NCI-H2029 (cell line): ENCODE measurements at regions not wholly inside any gene's neighbourhood (a gene's known extent, or its start where the extent isn't known, plus 50 kb on each side); places are given as distances from the start of the nearest gene placed in this dataset.
"Not testable (repeated sequence)": the region's sequence is repeated elsewhere in the genome, so short reads cannot be mapped to it uniquely, and the experiment has no call there.

Source experiments
- DNase-seq: peaks from one replicate; lab custom pipeline; 2025; lab: John Stamatoyannopoulos, UW

DNA sequence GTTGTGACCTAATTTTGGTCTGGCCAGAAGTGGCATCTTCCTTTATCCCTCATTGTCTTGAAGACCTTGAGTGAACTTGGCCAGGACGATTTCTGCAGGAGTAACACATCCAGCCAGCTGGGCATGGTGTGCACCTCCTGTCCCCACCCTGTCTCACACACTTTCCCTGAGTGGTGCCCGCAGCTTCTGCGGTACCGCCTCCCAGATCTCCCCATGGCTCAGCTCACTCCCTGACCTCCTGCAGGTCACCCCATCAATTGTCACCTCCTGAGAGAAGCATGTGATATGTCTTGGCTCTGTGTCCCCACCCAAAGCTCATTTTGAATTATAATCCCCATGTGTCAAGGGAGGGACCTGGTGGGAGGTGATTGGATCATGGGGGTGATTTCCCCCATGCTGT, 50.2 kb upstream of the TP53I11 start:
- DNase-seq = no peak

DNA sequence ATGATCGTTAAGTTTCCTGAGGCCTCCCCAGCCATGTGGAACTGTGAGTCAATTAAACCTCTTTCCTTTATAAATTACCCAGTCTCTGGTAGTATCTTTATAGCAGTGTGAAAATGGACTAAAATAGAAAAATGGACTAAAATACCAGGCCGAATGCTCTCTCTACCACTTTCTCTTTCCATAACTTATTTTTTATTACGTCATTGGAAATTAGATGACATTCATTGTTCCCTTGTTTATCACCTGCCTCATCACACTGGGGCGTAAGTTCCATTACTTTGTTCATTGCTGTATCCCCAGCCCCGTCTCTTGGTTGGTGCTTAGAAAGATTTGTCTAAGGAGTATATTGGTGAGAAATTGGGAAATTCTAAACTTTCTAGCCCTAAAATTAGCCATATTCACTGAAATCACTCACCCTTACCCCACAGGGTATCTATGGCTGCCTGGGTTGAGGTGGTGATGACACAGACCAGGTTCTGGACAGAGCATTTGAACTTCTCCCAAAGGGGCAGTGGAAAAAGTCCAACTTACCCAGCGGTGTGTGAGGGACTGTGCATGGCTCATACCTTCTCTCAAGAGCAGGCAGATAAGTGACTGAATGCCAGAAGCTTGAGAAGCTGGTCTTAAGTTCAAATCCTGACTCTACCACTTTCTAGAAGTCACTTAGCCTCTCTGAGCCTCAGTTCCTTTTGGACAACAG, 50.9 kb upstream of the TP53I11 start:
- DNase-seq = no peak

DNA sequence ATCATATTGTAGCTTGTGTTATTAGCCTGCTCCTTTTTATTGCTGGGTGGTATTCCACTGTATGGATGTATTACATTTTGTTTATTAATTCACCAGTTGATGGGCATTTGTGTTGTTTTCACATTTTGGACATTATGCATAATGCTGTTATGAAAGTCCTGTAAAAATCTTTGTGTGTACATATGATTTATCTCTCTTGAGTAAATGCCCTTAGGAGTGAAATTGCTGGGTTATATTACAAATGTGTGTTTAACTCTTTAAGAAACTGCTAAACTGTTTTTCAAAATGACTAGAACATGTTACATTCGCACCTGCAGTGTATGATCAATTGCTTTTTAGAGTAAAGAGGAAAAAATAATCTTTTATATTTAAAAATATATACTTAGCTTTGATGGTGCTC, 54.4 kb upstream of the TP53I11 start:
- no peak for DNase-seq

DNA sequence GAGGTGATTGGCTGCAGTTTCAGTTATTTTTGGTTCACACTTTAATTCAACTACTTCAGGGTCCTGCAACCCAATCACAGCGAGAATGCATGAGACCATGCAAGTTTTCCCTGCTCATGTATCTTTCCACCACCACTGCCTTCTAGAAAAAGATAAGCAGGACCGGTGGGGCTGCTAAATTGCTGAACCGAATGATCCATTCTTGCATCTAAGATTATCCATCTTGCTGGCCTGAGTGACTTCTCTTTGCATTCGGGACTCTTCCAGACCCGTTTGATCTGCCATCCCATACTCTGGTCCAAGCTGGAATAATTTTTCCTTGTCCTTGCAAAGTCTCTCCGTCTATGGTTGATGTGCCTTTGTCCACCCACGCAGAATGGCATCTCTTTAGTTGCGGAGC, 56.3 kb upstream of the TP53I11 start:
- no peak for DNase-seq

DNA sequence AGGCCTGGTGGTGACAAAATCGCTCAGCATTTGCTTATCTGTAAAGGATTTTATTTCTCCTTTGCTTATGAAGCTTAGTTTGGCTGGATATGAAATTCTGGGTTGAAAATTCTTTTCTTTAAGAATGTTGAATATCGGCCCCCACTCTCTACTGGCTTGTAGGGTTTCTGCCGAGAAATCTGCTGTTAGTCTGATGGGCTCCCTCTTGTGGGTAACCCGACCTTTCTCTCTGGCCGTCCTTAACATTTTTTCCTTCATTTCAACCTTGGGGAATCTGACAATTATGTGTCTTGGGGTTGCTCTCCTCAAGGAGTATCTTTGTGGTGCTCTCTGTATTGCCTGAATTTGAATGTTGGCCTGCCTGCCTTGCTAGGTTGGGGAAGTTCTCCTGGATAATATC, 65.3 kb upstream of the TP53I11 start:
- not testable (repeated sequence) for DNase-seq

DNA sequence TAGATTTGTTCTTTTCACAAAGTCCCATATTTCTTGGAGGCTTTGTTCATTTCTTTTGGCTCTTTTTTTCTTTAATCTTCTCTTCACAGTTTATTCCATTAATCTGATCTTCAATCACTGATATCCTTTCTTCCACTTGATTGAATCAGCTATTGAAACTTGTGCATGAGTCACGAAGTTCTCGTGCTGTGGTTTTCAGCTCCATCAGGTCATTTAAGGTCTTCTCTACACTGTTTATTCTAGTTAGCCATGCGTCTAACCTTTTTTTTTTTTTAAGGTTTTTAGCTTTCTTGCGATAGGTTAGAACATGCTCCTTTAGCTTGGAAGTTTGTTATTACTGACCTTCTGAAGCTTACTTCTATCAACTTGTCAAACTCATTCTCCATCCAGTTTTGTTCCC, 65.8 kb upstream of the TP53I11 start:
- not testable (repeated sequence) for DNase-seq

DNA sequence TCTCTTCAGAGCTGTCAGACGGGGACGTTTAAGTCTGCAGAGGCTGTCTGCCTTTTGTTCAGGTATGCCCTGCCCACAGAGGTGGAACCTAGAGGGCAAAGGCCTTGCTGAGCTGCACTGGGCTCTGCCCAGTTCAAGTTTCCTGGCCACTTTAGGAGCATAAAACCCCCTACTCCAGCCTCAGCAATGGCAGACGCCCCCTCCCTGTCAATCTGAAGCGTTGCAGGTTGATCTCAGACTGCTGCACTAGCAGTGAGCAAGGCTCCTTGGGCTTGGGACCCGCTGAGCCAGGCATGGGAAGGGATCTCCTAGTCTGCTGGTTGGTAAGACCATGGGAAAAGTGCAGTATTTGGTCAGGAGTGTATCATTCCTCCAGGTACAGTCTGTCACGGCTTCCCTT, 66.6 kb upstream of the TP53I11 start:
- DNase-seq = no peak

DNA sequence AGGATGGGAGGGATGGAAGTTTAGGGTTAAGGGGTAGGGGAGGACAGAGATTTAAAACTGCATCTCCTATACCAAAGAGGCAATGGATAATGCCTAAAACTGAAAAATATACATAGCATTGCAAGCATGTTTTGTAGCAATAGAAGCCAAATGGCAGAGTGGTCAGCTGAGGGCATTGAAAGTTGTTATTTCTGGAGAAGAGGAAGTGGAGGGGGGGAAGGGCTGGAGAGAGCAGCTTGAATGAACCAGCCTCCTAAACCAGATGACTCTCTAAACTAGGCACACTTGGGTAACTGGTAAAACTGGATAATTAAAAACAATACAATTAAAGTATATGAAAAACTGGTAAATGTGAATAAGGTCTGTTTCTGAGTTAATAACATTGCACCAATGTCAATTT, 70.3 kb upstream of the TP53I11 start:
- DNase-seq = no peak

DNA sequence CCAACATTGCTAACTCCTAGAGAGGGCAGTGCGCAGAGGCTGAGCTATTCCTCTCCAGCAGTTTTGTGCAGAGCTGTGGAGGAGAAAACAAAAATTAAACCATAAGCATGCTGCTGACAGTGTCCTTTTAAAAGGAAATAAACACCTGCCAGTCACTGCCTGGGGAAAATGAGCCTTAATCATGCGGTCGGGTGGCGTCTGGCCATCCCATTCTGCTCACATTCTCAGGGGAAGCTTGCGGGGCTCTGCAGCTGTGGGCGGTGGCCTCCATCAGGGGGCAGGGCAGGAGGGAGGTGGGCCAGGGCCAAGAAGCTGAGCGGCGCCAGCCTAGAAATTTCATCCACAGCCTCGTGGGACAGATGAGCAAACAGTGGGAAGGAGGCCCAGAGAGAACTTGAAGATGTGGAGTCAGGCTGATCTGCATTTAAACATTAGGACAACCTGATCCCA, 71.0 kb upstream of the TP53I11 start:
- DNase-seq = peak; percentile 13

DNA sequence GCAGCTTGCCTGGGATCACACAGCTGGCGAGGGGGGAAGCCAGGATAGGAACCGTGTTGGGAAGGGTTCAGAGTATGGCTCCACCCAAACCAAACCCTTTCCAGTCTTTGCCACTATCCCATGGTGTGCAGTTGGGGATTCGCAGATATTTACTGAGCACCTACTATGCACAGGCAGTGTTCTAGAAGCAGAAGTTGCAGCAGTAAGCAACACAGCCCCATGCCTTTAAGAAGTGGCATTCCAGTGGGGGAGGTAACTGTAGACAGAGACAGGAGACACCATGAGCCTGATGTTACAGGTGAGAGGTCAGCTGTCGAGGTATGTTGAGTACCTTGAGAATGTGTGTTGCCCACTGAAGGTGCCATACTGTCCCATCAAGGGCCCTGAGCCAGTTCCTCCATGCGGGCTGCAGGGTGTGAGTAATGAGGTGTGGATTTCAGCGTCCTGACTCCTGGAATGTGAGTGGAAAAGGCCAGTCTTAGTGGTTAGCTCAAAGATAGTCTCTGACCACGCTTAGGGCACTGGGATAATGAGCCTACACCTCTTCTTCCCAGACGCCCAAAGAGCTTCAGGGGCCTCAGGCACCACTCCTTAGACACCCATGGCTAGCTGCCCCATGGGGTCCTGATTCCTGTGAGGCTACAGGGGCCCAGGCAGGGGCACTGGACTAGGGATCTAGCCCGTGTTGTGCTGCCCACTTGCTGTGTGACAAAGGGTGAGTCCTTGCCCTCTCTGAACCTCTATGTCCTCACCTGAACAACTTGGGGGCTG, 71.8 kb upstream of the TP53I11 start:
- no peak for DNase-seq

DNA sequence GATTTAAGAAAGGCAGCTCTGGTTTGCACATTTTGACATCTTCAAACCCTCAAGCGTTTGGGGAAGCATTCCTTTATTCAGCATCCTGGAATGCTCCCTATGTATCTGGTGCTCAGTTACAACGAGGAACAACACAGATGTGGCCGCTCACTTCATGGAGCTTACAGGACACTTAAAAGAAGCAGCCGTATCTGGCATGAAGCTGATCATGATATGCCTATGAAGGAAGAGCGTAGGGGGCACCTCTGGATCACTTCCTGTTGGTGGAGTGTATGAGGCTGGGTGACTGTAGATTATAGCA, 72.3 kb upstream of the TP53I11 start:
- no peak for DNase-seq

DNA sequence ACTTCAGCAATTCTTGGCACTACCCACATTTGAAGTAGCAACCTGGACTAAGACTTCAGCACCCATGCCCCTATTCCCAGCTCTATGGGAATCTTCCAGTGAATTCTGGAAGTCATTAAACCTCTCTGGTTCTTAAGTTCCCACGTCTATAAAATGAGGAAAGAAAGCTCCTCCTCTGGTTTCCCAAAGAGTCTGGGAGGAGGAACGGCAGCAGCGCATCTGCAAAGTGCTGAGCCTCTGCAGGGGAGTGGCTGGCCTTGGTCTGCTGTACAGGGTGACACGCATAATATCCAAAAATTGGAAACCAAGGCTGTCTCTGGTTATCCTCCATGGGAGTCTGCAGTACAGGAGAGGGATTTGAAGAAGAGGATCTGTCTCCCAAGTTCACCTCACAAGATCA, 73.6 kb upstream of the TP53I11 start:
- DNase-seq = no peak

DNA sequence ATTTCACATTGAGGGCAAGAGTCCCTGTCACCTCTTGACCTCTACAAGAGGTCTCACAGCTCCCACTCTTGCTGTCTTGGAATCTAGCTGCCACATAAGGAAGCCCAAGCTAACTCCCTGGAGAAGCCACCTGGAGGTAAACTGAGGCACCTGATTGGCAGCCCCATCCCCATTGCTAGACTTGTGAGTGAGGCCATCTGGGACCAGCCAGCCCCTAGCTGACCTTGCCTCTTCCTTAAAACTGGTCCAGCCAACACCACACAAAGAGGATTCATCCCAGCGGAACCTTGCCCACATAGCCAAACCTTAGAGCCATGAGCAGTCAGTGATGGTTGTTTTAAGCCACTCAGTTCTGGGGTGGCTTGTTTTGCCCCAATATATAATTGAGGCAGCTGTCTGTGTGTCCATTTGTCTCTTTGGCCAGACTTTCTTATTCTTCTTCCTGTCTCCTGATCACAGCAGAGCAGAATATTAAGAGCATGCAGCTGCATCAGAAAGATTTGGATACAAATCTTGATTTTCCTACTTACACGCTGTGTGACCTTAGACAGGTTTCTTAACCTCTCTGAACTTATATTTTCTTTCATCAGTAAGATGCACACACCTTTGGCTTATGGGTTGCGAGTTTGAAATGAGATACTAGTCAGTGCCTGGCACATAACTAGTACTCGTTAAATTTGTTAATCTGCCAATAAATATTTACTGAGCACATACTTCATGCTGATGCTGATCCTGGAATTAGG, 74.3 kb upstream of the TP53I11 start:
- no peak for DNase-seq

DNA sequence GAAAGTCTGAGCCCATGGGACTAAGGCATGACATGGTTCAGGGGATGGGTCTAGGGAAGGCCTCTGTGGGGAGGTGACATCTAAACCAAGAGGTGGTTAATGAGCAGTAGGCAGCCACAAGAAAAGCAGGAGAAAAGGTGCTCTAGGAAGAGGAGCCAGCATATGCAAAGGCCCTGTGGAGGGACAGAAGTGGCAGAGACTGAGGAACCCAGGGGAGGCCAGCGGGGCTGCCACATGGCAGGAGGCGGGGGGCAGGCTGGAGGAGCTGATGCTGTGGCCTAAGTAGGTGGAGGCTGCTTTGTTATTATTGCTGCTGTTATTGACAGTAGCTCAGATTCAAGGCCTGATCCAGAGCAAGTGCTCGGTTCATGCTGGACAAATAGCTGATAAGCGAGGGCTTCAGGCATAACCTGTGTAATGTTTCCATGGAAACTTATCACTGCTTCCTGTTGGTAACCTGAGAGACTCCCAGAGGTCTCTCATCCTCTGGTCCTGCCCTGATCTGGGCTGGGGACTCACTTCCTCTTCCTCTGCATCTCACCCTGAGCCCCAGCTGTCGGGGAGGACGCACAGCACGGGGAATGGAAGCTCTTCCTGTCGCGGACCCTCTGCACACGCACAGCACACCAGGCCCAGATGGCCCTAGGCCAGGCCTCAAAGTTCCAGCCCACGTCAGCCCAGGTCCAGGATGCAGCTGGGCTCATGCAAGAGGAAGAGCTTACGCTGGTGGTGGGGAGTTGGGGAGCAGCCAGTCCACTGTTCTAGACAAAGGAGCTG, 75.2 kb upstream of the TP53I11 start:
- DNase-seq = peak; percentile 95

DNA sequence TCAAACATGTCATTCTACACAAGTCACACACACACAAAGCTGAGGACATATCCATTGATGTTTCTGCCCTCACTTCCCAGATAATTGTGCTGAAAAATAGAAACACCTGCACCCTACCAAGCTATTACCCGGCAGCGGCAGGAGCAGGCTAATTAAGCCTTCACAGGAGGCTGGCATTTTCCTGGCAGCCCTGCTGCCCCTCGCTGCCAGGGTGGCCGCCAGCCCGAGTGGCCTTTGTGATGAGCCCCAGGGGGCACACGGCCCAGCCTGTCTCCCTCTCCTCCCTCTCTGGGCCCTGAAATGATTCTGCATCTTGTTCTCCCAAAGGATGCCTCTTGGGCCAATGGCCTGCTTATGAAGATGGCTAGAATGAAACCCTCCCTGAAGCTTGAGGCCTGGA, 76.2 kb upstream of the TP53I11 start:
- no peak for DNase-seq

DNA sequence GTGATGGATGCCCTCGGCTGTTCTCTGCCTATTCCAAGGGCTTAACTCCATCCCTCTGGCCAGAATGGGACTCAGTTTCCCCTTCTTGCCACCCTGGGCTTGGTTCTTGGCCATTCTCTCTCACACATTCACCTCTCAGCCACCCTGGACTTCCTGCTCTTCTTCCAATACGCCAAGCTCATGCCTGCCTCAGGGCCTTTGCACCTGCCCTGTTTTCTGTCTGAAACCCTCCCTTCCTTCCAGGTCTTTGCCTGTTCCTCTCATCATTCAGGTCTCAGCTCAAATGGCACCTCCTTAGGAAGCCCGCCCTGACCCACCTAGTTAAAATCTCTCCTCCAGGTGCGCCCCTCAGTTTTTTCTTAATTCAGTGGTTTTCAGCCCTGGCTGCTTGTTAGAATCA, 76.6 kb upstream of the TP53I11 start:
- no peak for DNase-seq

DNA sequence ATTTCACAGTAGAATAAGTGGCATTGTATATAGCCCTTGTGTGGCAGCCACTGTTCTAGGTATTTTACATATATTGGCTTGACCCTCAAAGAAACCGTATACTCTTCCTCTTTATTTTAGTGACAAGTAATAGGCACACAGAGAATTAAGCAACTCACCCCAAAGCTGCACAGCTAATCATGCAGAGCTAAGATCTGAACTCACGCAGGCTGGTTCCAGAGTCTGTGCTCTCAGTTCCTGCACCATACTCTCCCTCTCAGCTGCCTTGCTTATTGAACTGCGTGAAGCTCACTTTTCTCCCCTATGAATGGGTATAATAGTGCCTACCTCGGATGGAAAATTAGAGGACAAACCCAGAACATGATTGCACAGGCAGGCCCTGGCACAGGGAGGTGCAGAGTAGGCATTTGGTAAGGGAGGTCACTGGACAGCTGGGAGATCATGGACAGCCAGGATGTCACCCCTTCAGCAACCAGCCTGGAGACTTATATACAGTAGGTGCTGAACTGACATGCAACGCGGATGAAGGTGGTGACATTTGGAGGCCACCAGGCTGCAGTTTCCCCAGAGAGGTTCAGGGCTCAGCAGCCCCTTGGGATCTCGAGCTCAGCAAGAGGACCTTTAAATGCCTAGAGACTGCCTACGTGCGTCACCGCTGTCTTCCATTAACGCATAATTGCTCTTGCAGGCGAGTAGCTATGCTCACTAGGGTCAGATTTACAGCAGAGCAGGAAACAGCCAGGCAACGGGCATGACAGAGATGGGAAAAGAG, 78.4 kb upstream of the TP53I11 start:
- no peak for DNase-seq

DNA sequence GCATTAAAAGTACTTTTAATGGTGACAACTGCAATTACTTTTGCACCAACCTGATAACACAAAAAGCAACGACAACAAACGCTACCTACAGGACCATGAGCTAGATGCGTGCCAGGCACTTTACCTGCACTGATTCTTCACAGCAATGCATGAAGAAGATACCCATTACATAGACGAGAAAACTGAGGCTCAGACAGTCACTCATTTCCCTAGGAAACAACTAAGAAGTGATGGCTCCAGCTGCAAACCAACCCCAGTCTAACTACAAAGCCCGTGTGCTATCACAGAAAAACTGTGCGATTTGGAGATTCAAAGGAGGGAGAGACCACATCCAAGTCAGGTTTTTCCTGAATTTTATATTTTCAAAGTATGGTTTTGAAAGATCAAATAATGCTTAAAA, 80.1 kb upstream of the TP53I11 start:
- no peak for DNase-seq

DNA sequence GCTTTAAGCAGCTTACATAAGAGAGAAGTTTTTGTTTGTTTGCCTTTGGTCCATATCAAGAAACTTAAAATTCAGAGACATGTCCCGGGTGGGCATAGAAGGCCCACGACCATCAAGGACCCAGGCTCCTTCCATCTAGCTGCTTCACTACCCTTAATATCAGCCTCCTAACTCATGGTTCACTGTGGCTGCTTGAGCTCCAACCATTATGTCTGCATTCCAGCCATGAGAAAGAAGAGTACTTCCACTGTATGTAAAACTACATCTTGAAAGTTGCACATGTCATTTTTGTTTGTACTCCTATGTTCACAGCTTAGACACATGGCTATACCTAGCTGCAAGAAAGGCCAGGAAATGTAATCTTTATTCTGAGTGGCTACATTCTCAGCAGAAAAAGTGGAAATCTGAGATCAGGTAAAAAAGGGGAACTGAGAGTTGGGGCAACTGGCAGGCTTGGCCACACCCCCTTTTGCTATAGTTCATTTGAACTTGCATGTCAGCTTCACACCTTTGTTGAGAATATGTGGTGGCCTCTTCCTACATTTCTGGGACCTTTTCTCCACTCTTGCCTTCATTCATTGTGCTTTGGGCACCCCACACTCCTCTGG, 81.3 kb upstream of the TP53I11 start:
- no peak for DNase-seq

DNA sequence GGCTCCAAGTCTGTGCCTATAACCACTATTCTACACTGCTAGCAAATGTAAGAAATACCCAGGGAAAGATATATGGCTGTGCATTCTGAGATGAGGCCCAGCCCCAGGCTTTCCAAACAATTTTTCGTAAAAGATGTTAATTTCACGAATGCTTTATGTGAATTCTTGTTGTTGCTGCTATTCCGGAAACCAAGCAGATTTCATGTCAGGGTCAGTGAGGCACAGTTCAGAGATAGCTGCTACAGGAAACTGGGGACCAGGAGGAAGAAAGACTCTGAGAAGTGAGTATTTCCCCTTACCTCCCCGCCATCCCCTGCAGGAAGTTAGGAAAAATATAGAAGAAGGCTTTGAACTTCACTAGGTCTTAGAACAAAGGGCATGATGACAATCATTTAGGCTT, 84.7 kb upstream of the TP53I11 start:
- no peak for DNase-seq

DNA sequence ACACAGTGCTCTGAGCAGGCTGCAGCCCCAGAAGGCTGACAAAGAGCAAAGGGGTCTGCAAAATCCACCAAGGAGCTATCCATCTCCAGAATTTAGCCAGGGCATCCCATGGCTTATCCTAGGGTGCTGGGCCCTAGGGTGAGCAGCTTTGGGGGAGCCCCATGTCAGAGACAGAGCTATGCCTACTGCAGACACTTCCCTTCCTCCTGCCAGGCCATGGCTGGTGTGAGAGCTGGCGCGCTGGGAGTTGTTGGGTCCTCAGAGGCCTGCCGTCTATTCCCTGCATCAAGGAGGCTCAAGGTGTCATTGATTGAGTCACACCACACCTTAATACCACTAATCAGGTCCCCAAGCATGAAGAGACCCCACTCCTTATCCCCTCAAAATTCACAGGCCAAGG, 85.3 kb upstream of the TP53I11 start:
- DNase-seq = no peak
